ENCODE measurements at regions not wholly inside any gene's neighbourhood (a gene's known extent, or its start where the extent isn't known, plus 50 kb on each side); places are given as distances from the start of the nearest gene placed in this dataset.

- no peak for TF ChIP-seq ETS1 (IDR thresholded peaks at IDR 0.05)
- TF ChIP-seq, protein P1, sequence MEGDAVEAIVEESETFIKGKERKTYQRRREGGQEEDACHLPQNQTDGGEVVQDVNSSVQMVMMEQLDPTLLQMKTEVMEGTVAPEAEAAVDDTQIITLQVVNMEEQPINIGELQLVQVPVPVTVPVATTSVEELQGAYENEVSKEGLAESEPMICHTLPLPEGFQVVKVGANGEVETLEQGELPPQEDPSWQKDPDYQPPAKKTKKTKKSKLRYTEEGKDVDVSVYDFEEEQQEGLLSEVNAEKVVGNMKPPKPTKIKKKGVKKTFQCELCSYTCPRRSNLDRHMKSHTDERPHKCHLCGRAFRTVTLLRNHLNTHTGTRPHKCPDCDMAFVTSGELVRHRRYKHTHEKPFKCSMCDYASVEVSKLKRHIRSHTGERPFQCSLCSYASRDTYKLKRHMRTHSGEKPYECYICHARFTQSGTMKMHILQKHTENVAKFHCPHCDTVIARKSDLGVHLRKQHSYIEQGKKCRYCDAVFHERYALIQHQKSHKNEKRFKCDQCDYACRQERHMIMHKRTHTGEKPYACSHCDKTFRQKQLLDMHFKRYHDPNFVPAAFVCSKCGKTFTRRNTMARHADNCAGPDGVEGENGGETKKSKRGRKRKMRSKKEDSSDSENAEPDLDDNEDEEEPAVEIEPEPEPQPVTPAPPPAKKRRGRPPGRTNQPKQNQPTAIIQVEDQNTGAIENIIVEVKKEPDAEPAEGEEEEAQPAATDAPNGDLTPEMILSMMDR (conservative IDR thresholded peaks at IDR 0.05; ENCODE audit: low read depth in 2 of 2): no peak
- TF ChIP-seq POLR2AphosphoS5 (IDR thresholded peaks at IDR 0.05; ENCODE audit: low read depth): no peak
- TF ChIP-seq ZNF331 (CRISPR knock-in tag; IDR thresholded peaks at IDR 0.05; ENCODE audit: low read depth): no peak
- TF ChIP-seq ZNF114 (CRISPR knock-in tag; IDR thresholded peaks at IDR 0.05): no peak
- no peak for TF ChIP-seq EZH2phosphoT487 (IDR thresholded peaks at IDR 0.05; ENCODE audit: unreplicated experiment)
- TF ChIP-seq EZH2 (IDR thresholded peaks at IDR 0.05; ENCODE audit: low read depth, unreplicated experiment): no peak
Observed at GRCh38 chr16:47984669-47985068, 171.1 kb downstream of the ABCC12 start.
